ENCODE measurements at regions not wholly inside any gene's neighbourhood (a gene's known extent, or its start where the extent isn't known, plus 50 kb on each side); places are given as distances from the start of the nearest gene placed in this dataset.

GRCh38 chr3:107977221-107978130 is 113.4 kb downstream of the CD47 start:
- Histone ChIP-seq H3K4me3 (replicated peaks in 1 of 3; ENCODE audit: insufficient read depth in 1 of 3, low read depth in 1 of 3, low read length in 3 of 3) (no peak overlapping the region), H3K4me1 (ENCODE audit: control insufficient read depth, extremely low read depth, insufficient read depth, low read length) (peaks cover 10% of the 10 kb centered on the region), H3K36me3 (ENCODE audit: control insufficient read depth in 2 of 2, extremely low read depth in 1 of 2, insufficient read depth in 2 of 2, low read length in 2 of 2) (no peaks in the 10 kb centered on the region), H3K9ac (replicated peaks; ENCODE audit: extremely low read depth, insufficient read depth, low read length) (no peak overlapping the region), H3K27ac (ENCODE audit: insufficient read depth, low read depth, low read length) (no peak overlapping the region), H3K9me3 (replicated peaks; ENCODE audit: control insufficient read depth, insufficient read depth, low read length) (no peaks in the 10 kb centered on the region), H4K20me1 (replicated peaks; ENCODE audit: control insufficient read depth, extremely low read depth, insufficient read depth, low read length) (no peaks in the 10 kb centered on the region), H3K79me2 (ENCODE audit: control insufficient read depth, insufficient read depth, low read length) (no peaks in the 10 kb centered on the region), H3K4me2 (ENCODE audit: insufficient read depth, low read length) (no peak overlapping the region), H2AFZ (ENCODE audit: low read depth, low read length) (no peak overlapping the region), H3K9me1 (replicated peaks; ENCODE audit: control insufficient read depth, extremely low read depth, insufficient read depth, low read length) (no peaks in the 10 kb centered on the region), H3K27me3 (ENCODE audit: control insufficient read depth in 2 of 2, insufficient read depth in 2 of 2, low read length in 2 of 2) (no peaks in the 10 kb centered on the region)
- POLR2A ChIA-PET = no interaction called here
- no peak for TF ChIP-seq JUN (IDR thresholded peaks at IDR 0.05; ENCODE audit: borderline replicate concordance, insufficient read depth, insufficient read length, low read depth)
- no peak for TF ChIP-seq POLR2AphosphoS5 (IDR thresholded peaks at IDR 0.05; ENCODE audit: insufficient read depth, low read depth, low read length)
- TF ChIP-seq FOS (IDR thresholded peaks at IDR 0.05; ENCODE audit: borderline replicate concordance, insufficient read depth, low read length) = no peak
- no peak for TF ChIP-seq MAX (IDR thresholded peaks at IDR 0.05; ENCODE audit: insufficient read depth, insufficient read length)
- no peak for TF ChIP-seq MYC (IDR thresholded peaks at IDR 0.05; ENCODE audit: low read depth, low read length)
- TF ChIP-seq, protein P1, sequence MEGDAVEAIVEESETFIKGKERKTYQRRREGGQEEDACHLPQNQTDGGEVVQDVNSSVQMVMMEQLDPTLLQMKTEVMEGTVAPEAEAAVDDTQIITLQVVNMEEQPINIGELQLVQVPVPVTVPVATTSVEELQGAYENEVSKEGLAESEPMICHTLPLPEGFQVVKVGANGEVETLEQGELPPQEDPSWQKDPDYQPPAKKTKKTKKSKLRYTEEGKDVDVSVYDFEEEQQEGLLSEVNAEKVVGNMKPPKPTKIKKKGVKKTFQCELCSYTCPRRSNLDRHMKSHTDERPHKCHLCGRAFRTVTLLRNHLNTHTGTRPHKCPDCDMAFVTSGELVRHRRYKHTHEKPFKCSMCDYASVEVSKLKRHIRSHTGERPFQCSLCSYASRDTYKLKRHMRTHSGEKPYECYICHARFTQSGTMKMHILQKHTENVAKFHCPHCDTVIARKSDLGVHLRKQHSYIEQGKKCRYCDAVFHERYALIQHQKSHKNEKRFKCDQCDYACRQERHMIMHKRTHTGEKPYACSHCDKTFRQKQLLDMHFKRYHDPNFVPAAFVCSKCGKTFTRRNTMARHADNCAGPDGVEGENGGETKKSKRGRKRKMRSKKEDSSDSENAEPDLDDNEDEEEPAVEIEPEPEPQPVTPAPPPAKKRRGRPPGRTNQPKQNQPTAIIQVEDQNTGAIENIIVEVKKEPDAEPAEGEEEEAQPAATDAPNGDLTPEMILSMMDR (IDR thresholded peaks at IDR 0.05; ENCODE audit: extremely low read depth in 1 of 2, insufficient read depth in 1 of 2, low read depth in 1 of 2, low read length in 2 of 2) = no peak
- no peak for TF ChIP-seq EZH2 (IDR thresholded peaks at IDR 0.05; ENCODE audit: borderline replicate concordance, low read depth, low read length, severe bottlenecking)
- no peak for TF ChIP-seq POLR2A (IDR thresholded peaks at IDR 0.05; ENCODE audit: low read depth, low read length)
- no peak for TF ChIP-seq GATA2 (IDR thresholded peaks at IDR 0.05; ENCODE audit: insufficient read depth, insufficient read length, low read depth, low read length)
- DNase-seq (ENCODE audit: low read depth, low spot score) (no peak), FAIRE-seq (no peak)
- CTCF ChIA-PET = interaction anchor here (1.1 kb wide), 1 partner anchor 50 kb away, joined by 3 read pairs; no protein-coding TSS in a partner anchor
- intact Hi-C loops (cut with micrococcal nuclease) = no loop called here
- dilution Hi-C loops (cut with MboI; ENCODE audit: extremely low pct_ligation_motif_present, low sequenced_read_pairs) = no loop called here
- BruUV-seq (replicated peaks) = no TSS peak
